Mesothelial cell of epicardium (in vitro differentiated cells): ENCODE measurements at regions not wholly inside any gene's neighbourhood (a gene's known extent, or its start where the extent isn't known, plus 50 kb on each side); places are given as distances from the start of the nearest gene placed in this dataset.

Experiments used
- DNase-seq, 2 experiments: peaks; one replicate each; pipeline ENCODE4 v3.0.0; 2021; ENCODE audit warnings: low spot score in 2 of 2; ENCODE audit not compliant: unreplicated experiment in 2 of 2
- H3K27ac Mint-ChIP-seq: 2 replicates; pipeline ENCODE4 v1.8.0; 2021; ENCODE audit warnings: mixed read lengths
- H3K27me3 Mint-ChIP-seq: 2 replicates; pipeline ENCODE4 v1.8.0; 2021; ENCODE audit warnings: low read depth, mixed read lengths
- H3K36me3 Mint-ChIP-seq: 2 replicates; pipeline ENCODE4 v1.8.0; 2021; ENCODE audit warnings: mixed read lengths
- H3K4me1 Mint-ChIP-seq: 2 replicates; pipeline ENCODE4 v1.8.0; 2021; ENCODE audit warnings: mixed read lengths
- H3K4me3 Mint-ChIP-seq: 2 replicates; pipeline ENCODE4 v1.8.0; 2021; ENCODE audit warnings: mild to moderate bottlenecking, moderate library complexity, mixed read lengths
- H3K9me3 Mint-ChIP-seq: 2 replicates; pipeline ENCODE4 v1.8.0; 2021; ENCODE audit warnings: mixed read lengths
- CTCF ChIP-seq: fragments of 200-600 bp; sonication (generic); IDR thresholded peaks from one replicate; pipeline ENCODE4 v1.5.0; 2021; ENCODE audit warnings: antibody characterized with exemption; ENCODE audit not compliant: unreplicated experiment

DNA sequence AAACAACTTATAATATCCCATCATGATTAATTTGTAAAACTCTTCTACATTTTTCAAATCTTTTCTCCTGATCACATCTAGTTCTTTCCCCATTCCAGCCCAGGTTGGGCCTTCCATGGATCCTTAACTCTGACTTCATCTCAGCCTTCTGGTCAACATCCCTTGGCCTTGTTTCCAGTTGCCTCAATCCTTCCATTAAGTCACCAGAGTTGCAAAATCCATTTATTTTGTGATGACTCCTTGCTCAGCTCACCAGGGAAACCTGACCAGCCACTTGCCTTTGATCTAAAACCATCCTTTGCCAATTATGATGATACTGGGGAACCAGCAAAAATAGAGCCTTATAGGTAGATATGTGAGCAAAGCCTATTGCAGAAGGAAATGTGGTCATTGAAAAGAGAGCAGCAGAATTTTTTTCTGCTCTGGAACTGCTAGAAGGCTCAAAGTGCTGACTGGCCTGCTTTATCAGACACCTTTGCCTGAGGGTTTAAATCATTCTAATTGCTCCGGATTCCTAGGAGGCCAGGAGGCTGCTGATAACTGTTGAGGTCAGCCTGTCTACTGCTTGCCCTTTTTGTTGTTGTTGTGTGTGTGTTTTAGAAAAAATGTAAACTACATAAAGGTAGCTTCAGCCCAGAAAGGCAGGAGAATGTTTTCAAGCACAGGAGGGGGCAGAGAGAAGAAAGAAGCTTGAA is 512.2 kb upstream of the GRIA1 start:
- Mint-ChIP-seq H3K36me3 (no peaks in the 10 kb centered on the region), H3K27ac (no peak overlapping the region), H3K4me3 (no peak overlapping the region), H3K4me1 (peaks cover 3% of the 10 kb centered on the region), H3K27me3 (no peaks in the 10 kb centered on the region), H3K9me3 (peaks cover 18% of the 10 kb centered on the region)
- TF ChIP-seq CTCF: no peak
- DNase-seq: no peak

GRCh38 chr5:152987131-152987530 is 503.3 kb upstream of the GRIA1 start:
- DNase-seq: no peak
- Mint-ChIP-seq H3K36me3 (no peaks in the 10 kb centered on the region), H3K27ac (no peak overlapping the region), H3K4me1 (peaks cover 3% of the 10 kb centered on the region), H3K4me3 (no peak overlapping the region), H3K9me3 (no peaks in the 10 kb centered on the region), H3K27me3 (no peaks in the 10 kb centered on the region)
- TF ChIP-seq CTCF: no peak

DNA sequence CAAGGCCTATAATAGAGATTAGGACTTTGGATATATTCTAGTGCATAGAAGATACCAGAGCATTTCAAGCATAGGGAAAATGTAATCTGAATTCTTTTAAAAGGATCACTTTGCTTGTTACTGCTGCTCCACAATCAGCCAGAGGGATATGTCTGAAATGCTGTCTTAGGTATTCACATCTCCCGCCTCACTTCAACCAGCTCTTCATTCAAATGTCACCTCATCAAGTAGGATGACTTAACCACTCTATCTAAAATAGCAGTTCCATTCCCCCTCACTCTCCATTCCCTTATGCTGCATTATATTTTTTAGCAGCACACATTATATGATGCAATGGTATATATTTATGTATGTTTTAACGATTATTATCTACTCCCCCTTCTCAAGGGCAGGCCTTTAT is 500.3 kb upstream of the GRIA1 start:
- Mint-ChIP-seq H3K4me3 (no peak overlapping the region), H3K27me3 (no peaks in the 10 kb centered on the region), H3K9me3 (no peaks in the 10 kb centered on the region), H3K36me3 (no peaks in the 10 kb centered on the region), H3K27ac (no peak overlapping the region), H3K4me1 (no peaks in the 10 kb centered on the region)
- no peak for DNase-seq
- TF ChIP-seq CTCF: no peak

- H3K27ac Mint-ChIP-seq: no peak overlapping the region
- H3K9me3 Mint-ChIP-seq: no peaks in the 10 kb centered on the region
- H3K27me3 Mint-ChIP-seq: no peaks in the 10 kb centered on the region
- no peaks in the 10 kb centered on the region for H3K4me1 Mint-ChIP-seq
- no peak for DNase-seq
- no peak for TF ChIP-seq CTCF
- H3K36me3 Mint-ChIP-seq: no peaks in the 10 kb centered on the region
- no peak overlapping the region for H3K4me3 Mint-ChIP-seq
Measured at GRCh38 chr5:152990649-152991048, 499.8 kb upstream of the GRIA1 start.

DNA sequence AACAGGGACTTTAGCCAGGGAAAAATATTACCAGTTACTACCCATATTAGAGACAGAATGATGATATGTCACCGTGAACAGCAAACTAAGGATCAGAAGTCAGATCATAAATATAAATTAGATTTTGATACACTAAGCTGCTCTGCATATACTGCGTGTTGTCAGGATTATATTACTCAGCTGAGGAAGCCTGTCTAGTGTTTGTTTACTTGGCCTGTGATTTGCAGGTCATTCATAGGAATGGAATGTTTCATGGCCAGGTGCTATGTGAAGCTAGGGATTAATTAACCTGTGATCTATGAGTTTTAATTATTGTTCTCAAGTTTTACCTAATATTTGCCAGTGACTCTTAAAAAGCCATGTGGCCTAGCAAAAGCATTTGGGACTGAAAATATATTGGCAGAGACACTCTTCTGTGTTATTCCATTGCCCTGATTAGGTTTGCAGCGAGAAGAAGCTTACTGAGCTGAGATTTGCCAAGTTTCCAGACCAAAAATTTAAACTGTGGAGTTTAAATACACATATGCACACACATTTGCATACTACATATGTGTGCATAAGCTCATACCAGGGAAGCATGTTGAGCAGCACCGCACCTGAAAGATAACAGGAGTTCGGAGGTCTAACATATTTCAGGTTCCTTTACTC is 496.3 kb upstream of the GRIA1 start:
- Mint-ChIP-seq H3K9me3 (no peaks in the 10 kb centered on the region), H3K27ac (no peak overlapping the region), H3K27me3 (no peaks in the 10 kb centered on the region), H3K4me3 (no peak overlapping the region), H3K36me3 (no peaks in the 10 kb centered on the region), H3K4me1 (no peaks in the 10 kb centered on the region)
- no peak for TF ChIP-seq CTCF
- DNase-seq: no peak
